ENCODE measurements at regions not wholly inside any gene's neighbourhood (a gene's known extent, or its start where the extent isn't known, plus 50 kb on each side); places are given as distances from the start of the nearest gene placed in this dataset.

GRCh38 chr2:220744861-220745260 lies 827.2 kb downstream of the EPHA4 start:
- TF ChIP-seq POLR2A (IDR thresholded peaks at IDR 0.05) (no peak), CTCF (IDR thresholded peaks at IDR 0.05) (no peak)
